DOHH2 (cell line): ENCODE measurements at regions not wholly inside any gene's neighbourhood (a gene's known extent, or its start where the extent isn't known, plus 50 kb on each side); places are given as distances from the start of the nearest gene placed in this dataset.
"Not testable (repeated sequence)": the region's sequence is repeated elsewhere in the genome, so short reads cannot be mapped to it uniquely, and the experiment has no call there.

ENCODE experiments used
- H3F3A ChIP-seq: fragments of 200-600 bp; sonication (generic), shearing (Covaris generic); 2 replicates; pipeline ENCODE4 v1.6.0; 2016; ENCODE audit warnings: antibody characterized with exemption, mild to moderate bottlenecking; ENCODE audit not compliant: control insufficient read depth, insufficient read depth
- H3K27ac ChIP-seq: fragments of 200-600 bp; sonication (generic); 2 replicates; pipeline ENCODE4 v1.5.1; 2014; ENCODE audit warnings: low read depth, mild to moderate bottlenecking, low read length, moderate library complexity
- H3K27me3 ChIP-seq: fragments of 200-600 bp; sonication (generic); 2 replicates; pipeline ENCODE4 v1.6.1; 2014; ENCODE audit warnings: mild to moderate bottlenecking, low read length, mixed read lengths; ENCODE audit not compliant: control insufficient read depth
- H3K36me3 ChIP-seq: fragments of 200-600 bp; sonication (generic); 2 replicates; pipeline ENCODE4 v1.6.1; 2014; ENCODE audit warnings: mild to moderate bottlenecking, low read length, moderate library complexity, mixed read lengths; ENCODE audit not compliant: control insufficient read depth
- H3K4me1 ChIP-seq: fragments of 200-600 bp; sonication (generic); 2 replicates; pipeline ENCODE4 v1.6.1; 2014; ENCODE audit warnings: mild to moderate bottlenecking, low read length, mixed read lengths; ENCODE audit not compliant: control insufficient read depth
- H3K4me2 ChIP-seq: fragments of 200-600 bp; sonication (generic); 2 replicates; pipeline ENCODE4 v1.6.0; 2014; ENCODE audit warnings: mild to moderate bottlenecking, low read length, moderate library complexity
- H3K4me3 ChIP-seq: fragments of 200-600 bp; sonication (generic); 2 replicates; pipeline ENCODE4 v1.5.1; 2014; ENCODE audit warnings: mild to moderate bottlenecking, low read length, mixed read lengths
- H3K79me2 ChIP-seq: fragments of 200-600 bp; sonication (generic); 2 replicates; pipeline ENCODE4 v1.6.1; 2014; ENCODE audit warnings: mild to moderate bottlenecking, low read length, mixed read lengths; ENCODE audit not compliant: control insufficient read depth
- H3K9me2 ChIP-seq: fragments of 200-600 bp; sonication (generic); replicated peaks from 2 replicates; pipeline ENCODE4 v1.6.1; 2014; ENCODE audit warnings: mild to moderate bottlenecking, low read length, mixed read lengths; ENCODE audit not compliant: control insufficient read depth
- H3K9me3 ChIP-seq: fragments of 200-600 bp; sonication (generic); 2 replicates; pipeline ENCODE4 v1.6.1; 2014; ENCODE audit warnings: antibody characterized with exemption, low read length, mixed read lengths; ENCODE audit not compliant: control insufficient read depth, insufficient read depth
- H4K20me1 ChIP-seq: fragments of 200-600 bp; sonication (generic); 2 replicates; pipeline ENCODE4 v1.6.0; 2014; ENCODE audit warnings: low read depth, mild to moderate bottlenecking, antibody characterized with exemption, low read length, moderate library complexity; ENCODE audit not compliant: control insufficient read depth, insufficient read depth

- not testable (repeated sequence) for H3K27ac ChIP-seq, H4K20me1 ChIP-seq, H3K27me3 ChIP-seq, H3K9me2 ChIP-seq, H3K4me3 ChIP-seq, H3K9me3 ChIP-seq, H3K36me3 ChIP-seq, H3K79me2 ChIP-seq, H3K4me1 ChIP-seq, H3K4me2 ChIP-seq, H3F3A ChIP-seq
Observed at GRCh38 chr2:91446489-91446888, 2755.0 kb downstream of the RPIA start.

DNA sequence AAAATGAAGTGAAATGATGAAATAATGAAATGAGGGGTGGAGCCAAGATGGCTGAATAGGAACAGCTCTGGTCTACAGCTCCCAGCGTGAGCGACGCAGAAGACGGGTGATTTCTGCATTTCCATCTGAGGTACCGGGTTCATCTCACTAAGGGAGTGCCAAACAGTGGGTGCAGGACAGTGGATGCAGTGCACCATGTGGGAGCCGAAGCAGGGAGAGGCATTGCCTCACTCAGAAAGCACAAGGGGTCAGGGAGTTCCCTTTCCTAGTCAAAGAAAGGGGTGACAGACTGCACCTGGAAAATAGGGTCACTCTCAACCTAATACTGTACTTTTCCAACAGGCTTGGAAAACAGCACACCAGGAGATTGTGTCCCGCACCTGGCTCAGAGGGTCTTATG lies 2755.4 kb downstream of the RPIA start:
- not testable (repeated sequence) for H3K9me3 ChIP-seq, H3K4me1 ChIP-seq, H3F3A ChIP-seq, H3K4me2 ChIP-seq, H4K20me1 ChIP-seq, H3K9me2 ChIP-seq, H3K36me3 ChIP-seq, H3K4me3 ChIP-seq, H3K27me3 ChIP-seq, H3K27ac ChIP-seq, H3K79me2 ChIP-seq

DNA sequence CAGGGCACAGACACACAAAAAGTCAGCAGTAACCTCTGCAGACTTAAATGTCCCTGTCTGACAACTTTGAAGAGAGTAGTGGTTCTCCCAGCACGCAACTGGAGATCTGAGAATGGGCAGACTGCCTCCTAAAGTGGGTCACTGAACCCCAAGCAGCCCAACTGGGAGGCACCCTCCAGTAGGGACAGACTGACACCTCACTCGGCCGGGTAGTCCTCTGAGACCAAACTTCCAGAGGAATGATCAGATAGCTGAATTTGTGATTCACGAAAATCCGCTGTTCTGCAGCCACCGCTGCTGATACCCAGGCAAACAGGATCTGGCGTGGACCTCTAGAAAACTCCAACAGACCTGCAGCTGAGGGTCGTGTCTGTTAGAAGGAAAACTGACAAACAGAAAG lies 2756.0 kb downstream of the RPIA start:
- not testable (repeated sequence) for H4K20me1 ChIP-seq, H3K9me2 ChIP-seq, H3K4me3 ChIP-seq, H3K9me3 ChIP-seq, H3K4me1 ChIP-seq, H3K79me2 ChIP-seq, H3K27ac ChIP-seq, H3K4me2 ChIP-seq, H3F3A ChIP-seq, H3K27me3 ChIP-seq, H3K36me3 ChIP-seq

DNA sequence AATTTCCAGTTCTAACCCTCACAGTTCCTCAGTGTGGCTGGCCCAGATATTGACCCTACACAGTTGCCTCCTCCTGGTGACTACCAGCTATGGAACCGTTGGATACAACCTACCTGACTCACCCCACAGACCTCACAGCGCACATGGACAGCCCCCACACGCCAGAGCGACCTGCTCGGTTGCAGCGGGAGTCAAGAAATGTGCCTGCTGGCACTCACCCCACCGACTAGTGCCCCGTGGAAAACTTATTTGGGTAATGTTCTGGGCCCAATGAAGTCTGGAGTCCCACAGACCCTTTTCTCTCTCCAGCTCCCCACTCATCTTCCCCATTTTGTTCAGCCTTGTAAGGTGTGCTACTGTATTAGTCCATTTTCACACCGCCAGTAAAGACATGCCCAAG lies 2770.8 kb downstream of the RPIA start:
- not testable (repeated sequence) for H3K36me3 ChIP-seq, H3K27ac ChIP-seq, H3K79me2 ChIP-seq, H3K9me2 ChIP-seq, H3F3A ChIP-seq, H4K20me1 ChIP-seq, H3K4me3 ChIP-seq, H3K9me3 ChIP-seq, H3K4me2 ChIP-seq, H3K27me3 ChIP-seq, H3K4me1 ChIP-seq

GRCh38 chr2:91463007-91463406 lies 2771.5 kb downstream of the RPIA start:
- not testable (repeated sequence) for H3K79me2 ChIP-seq, H3K36me3 ChIP-seq, H3K4me1 ChIP-seq, H4K20me1 ChIP-seq, H3K9me2 ChIP-seq, H3K9me3 ChIP-seq, H3K27me3 ChIP-seq, H3F3A ChIP-seq, H3K27ac ChIP-seq, H3K4me3 ChIP-seq, H3K4me2 ChIP-seq

DNA sequence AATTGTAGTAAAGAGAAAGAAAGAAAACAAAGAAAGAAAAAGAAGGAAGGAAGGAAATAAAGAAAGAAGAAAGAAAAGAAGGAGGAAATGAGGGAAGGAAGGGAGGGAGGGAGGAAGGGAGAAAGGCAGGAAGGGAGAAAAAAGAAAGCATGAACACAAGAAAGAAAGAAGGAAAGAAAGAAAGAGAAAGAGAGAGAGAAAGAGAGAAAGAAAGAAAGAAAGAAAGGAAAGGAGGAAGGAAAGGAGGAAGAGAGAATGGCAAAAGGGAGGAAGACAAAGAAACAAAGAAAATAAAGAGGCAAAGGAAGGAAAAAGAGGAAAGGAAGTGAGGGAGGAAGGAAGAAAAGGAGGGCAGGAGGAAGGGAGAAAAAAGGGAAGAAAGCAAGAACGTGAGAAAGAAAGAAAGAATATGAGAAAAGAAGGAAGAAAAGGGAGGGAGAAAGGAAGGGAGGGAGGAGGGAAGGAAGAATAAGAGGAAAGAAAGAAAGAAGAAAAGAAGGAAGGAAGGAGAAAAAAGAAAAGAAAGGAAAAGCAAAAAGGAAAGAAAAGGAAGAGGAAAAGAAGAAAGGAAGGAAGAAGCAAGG lies 2775.4 kb downstream of the RPIA start:
- H3K36me3 ChIP-seq, H3F3A ChIP-seq, H3K4me2 ChIP-seq, H4K20me1 ChIP-seq, H3K27ac ChIP-seq, H3K79me2 ChIP-seq, H3K4me1 ChIP-seq, H3K4me3 ChIP-seq, H3K9me3 ChIP-seq, H3K27me3 ChIP-seq, H3K9me2 ChIP-seq: not testable (repeated sequence)

- not testable (repeated sequence) for H3K9me3 ChIP-seq, H3K4me1 ChIP-seq, H3K4me2 ChIP-seq, H4K20me1 ChIP-seq, H3K9me2 ChIP-seq, H3K4me3 ChIP-seq, H3F3A ChIP-seq, H3K79me2 ChIP-seq, H3K36me3 ChIP-seq, H3K27ac ChIP-seq
- peaks cover 19% of the 10 kb centered on the region for H3K27me3 ChIP-seq
Observed at GRCh38 chr2:91476244-91476935, 2784.9 kb downstream of the RPIA start.

DNA sequence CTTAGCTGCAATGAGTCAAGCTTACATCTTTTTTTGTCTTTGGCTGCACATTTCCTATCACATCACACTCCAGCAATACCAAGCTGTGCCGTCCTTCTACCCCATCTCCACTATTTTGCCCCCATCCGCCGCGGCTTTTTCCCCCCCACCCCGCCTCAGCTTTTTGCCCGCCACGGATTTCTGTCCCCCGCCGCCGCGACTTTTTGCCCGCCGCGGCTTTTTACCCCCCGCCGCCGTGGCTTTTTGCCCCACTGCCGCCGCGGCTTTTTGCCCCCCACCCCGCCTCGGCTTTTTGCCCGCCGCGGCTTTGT lies 2785.4 kb downstream of the RPIA start:
- not testable (repeated sequence) for H3K4me3 ChIP-seq, H3K79me2 ChIP-seq, H3K36me3 ChIP-seq, H3K4me2 ChIP-seq, H3K9me2 ChIP-seq, H3K27ac ChIP-seq, H3K4me1 ChIP-seq, H3F3A ChIP-seq, H3K9me3 ChIP-seq, H4K20me1 ChIP-seq
- peaks cover 19% of the 10 kb centered on the region for H3K27me3 ChIP-seq
